Nephron progenitor cell (in vitro differentiated cells): ENCODE measurements at regions not wholly inside any gene's neighbourhood (a gene's known extent, or its start where the extent isn't known, plus 50 kb on each side); places are given as distances from the start of the nearest gene placed in this dataset.

Source experiments
- DNase-seq: peaks from one replicate; pipeline ENCODE4 v3.0.0; 2021
- H3K27ac Mint-ChIP-seq: 2 replicates; pipeline ENCODE4 v1.8.0; 2021; ENCODE audit warnings: mild to moderate bottlenecking, moderate library complexity, mixed read lengths
- H3K27me3 Mint-ChIP-seq: 2 replicates; pipeline ENCODE4 v1.8.0; 2021; ENCODE audit warnings: mild to moderate bottlenecking, low read depth, mixed read lengths; ENCODE audit not compliant: poor library complexity
- H3K36me3 Mint-ChIP-seq: 2 replicates; pipeline ENCODE4 v1.8.0; 2021; ENCODE audit warnings: low read depth, mixed read lengths
- H3K4me1 Mint-ChIP-seq: 2 replicates; pipeline ENCODE4 v1.8.0; 2021; ENCODE audit warnings: mixed read lengths
- H3K4me3 Mint-ChIP-seq: 2 replicates; pipeline ENCODE4 v1.8.0; 2021; ENCODE audit warnings: mild to moderate bottlenecking, moderate library complexity, mixed read lengths
- H3K9me3 Mint-ChIP-seq: 2 replicates; pipeline ENCODE4 v1.8.0; 2021; ENCODE audit warnings: mild to moderate bottlenecking, moderate library complexity, mixed read lengths
- TF ChIP-seq, protein P1 (sequence below): fragments of 200-600 bp; sonication (generic); IDR thresholded peaks from 2 replicates; pipeline ENCODE4 v1.5.0; 2021; ENCODE audit warnings: antibody characterized with exemption

DNA sequence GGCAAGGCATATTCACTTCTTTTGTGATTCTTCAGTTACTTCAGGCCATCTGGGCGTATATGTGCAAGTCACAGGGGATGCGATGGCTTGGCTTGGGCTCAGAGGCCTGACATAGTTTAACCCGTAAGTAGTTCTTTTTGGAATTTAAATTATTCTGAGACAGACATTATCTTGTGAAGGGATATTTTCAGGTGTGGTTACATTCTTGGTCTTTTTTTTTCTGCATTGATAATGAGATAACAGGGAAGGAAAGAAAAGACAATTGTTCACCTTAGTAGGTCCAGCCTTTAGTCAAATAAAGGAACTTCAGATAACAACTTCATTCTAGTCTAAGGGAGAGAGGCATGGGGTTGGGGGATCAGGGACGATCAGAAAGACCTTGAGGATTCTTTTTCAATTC is 74.8 kb downstream of the TEX13C start:
- H3K9me3 Mint-ChIP-seq, result peaks cover 3% of the 10 kb centered on the region

GRCh38 chrX:125395626-125396025 is 76.0 kb downstream of the TEX13C start:
- Mint-ChIP-seq H3K36me3 (no peaks in the 10 kb centered on the region), H3K4me1 (peaks cover 59% of the 10 kb centered on the region), H3K27ac (no peak overlapping the region), H3K9me3 (peaks cover 3% of the 10 kb centered on the region), H3K27me3 (peaks cover 3% of the 10 kb centered on the region), H3K4me3 (no peak overlapping the region)
- TF ChIP-seq, protein P1, sequence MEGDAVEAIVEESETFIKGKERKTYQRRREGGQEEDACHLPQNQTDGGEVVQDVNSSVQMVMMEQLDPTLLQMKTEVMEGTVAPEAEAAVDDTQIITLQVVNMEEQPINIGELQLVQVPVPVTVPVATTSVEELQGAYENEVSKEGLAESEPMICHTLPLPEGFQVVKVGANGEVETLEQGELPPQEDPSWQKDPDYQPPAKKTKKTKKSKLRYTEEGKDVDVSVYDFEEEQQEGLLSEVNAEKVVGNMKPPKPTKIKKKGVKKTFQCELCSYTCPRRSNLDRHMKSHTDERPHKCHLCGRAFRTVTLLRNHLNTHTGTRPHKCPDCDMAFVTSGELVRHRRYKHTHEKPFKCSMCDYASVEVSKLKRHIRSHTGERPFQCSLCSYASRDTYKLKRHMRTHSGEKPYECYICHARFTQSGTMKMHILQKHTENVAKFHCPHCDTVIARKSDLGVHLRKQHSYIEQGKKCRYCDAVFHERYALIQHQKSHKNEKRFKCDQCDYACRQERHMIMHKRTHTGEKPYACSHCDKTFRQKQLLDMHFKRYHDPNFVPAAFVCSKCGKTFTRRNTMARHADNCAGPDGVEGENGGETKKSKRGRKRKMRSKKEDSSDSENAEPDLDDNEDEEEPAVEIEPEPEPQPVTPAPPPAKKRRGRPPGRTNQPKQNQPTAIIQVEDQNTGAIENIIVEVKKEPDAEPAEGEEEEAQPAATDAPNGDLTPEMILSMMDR, result no peak
- no peak for DNase-seq

More for the DNA sequence above, 74.8 kb downstream of the TEX13C start:
- Mint-ChIP-seq H3K36me3 (no peaks in the 10 kb centered on the region), H3K4me1 (peaks cover 69% of the 10 kb centered on the region), H3K27ac (no peak overlapping the region), H3K27me3 (peaks cover 3% of the 10 kb centered on the region), H3K4me3 (no peak overlapping the region)
- TF ChIP-seq, protein P1, result no peak
- DNase-seq, result no peak

- H3K36me3 Mint-ChIP-seq, result peaks cover 6% of the 10 kb centered on the region
- no peak overlapping the region for H3K27ac Mint-ChIP-seq
- TF ChIP-seq, protein P1, result no peak
- H3K27me3 Mint-ChIP-seq, result peaks cover 6% of the 10 kb centered on the region
- H3K9me3 Mint-ChIP-seq, result peaks cover 3% of the 10 kb centered on the region
- no peak for DNase-seq
- peaks cover 28% of the 10 kb centered on the region for H3K4me1 Mint-ChIP-seq
- H3K4me3 Mint-ChIP-seq, result no peak overlapping the region
Measured at GRCh38 chrX:125398959-125399440, 79.3 kb downstream of the TEX13C start.

GRCh38 chrX:125402807-125403206 is 83.1 kb downstream of the TEX13C start:
- Mint-ChIP-seq H3K27me3 (peaks cover 4% of the 10 kb centered on the region), H3K4me3 (no peak overlapping the region), H3K27ac (no peak overlapping the region), H3K4me1 (peaks cover 7% of the 10 kb centered on the region), H3K9me3 (peaks cover 7% of the 10 kb centered on the region), H3K36me3 (peaks cover 15% of the 10 kb centered on the region)
- TF ChIP-seq, protein P1, result no peak
- DNase-seq, result no peak

GRCh38 chrX:125404667-125405160 is 85.0 kb downstream of the TEX13C start:
- Mint-ChIP-seq H3K27ac (no peak overlapping the region), H3K4me1 (peaks cover 1% of the 10 kb centered on the region), H3K27me3 (peaks cover 4% of the 10 kb centered on the region), H3K36me3 (peaks cover 15% of the 10 kb centered on the region), H3K4me3 (no peak overlapping the region), H3K9me3 (peaks cover 4% of the 10 kb centered on the region)
- TF ChIP-seq, protein P1, result no peak
- DNase-seq, result no peak

- H3K4me3 Mint-ChIP-seq, result no peak overlapping the region
Measured at GRCh38 chrX:125405339-125405738, 85.7 kb downstream of the TEX13C start.

More at GRCh38 chrX:125405339-125405738, 85.7 kb downstream of the TEX13C start:
- Mint-ChIP-seq H3K9me3 (peaks cover 4% of the 10 kb centered on the region), H3K27me3 (peaks cover 4% of the 10 kb centered on the region), H3K27ac (no peak overlapping the region), H3K36me3 (peaks cover 15% of the 10 kb centered on the region), H3K4me1 (peaks cover 5% of the 10 kb centered on the region)
- TF ChIP-seq, protein P1, result no peak
- no peak for DNase-seq
